ENCODE measurements at regions not wholly inside any gene's neighbourhood (a gene's known extent, or its start where the extent isn't known, plus 50 kb on each side); places are given as distances from the start of the nearest gene placed in this dataset.
A peak's percentile ranks its signal among the peaks of the same experiment; 100 is the strongest.

DNA sequence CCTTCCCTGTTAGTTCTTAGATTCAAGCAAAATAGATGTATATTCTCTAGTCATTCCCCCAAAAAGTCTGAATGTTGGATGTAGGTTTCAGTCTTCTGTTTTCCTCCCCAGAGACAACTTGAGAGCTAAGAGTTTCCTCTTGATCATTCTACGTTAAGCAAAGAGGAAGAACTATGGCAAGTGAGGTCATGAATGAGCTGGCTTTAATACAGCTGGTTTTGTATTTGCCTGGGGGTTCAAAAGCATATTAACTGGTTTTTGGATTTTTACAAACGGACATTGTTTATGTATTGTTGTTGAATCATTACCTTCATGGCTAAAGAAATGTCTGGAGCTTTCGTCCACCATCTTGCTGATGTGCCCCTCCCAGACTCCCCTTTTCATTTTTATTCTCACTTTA is 916.7 kb upstream of the POU3F4 start:
- Histone ChIP-seq H3K4me1 (ENCODE audit: control insufficient read depth, extremely low read depth, insufficient read depth, low read length) (peaks cover 11% of the 10 kb centered on the region), H2AFZ (ENCODE audit: control insufficient read depth, low read length) (peak overlapping the region; percentile 47), H4K20me1 (ENCODE audit: control insufficient read depth, extremely low read depth, insufficient read depth, low read length) (no peaks in the 10 kb centered on the region)

DNA sequence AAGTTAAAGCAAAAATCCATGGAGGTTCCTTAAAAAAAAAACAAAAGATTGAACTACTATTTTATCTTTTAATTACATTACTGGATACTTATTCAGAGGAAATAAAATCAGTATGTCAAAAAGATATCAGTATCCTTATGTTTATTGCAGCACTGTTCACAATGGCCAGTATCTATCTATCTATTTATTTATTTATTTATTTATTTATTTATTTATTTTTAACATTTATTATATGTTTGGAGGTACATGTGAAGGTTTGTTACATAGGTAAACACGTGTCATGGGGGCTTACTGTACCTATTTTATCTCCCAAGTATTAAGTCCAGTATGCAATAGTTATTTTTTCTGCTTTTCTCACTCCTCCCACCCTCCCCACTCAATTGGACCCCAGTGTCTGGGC is 881.1 kb upstream of the POU3F4 start:
- H3K27me3 ChIP-seq (ENCODE audit: control insufficient read depth, extremely low read depth, insufficient read depth, low read length): no peaks in the 10 kb centered on the region
- no peak overlapping the region for H2AFZ ChIP-seq (ENCODE audit: control insufficient read depth, low read length)
- dilution Hi-C loops (cut with MboI; ENCODE audit: extremely low pct_ligation_motif_present, low sequenced_read_pairs): no loop called here
- no peak for FAIRE-seq
- H4K20me1 ChIP-seq (ENCODE audit: control insufficient read depth, extremely low read depth, insufficient read depth, low read length): no peaks in the 10 kb centered on the region
- H3K4me1 ChIP-seq (ENCODE audit: control insufficient read depth, extremely low read depth, insufficient read depth, low read length): no peaks in the 10 kb centered on the region
- no peak overlapping the region for H3K4me3 ChIP-seq (ENCODE audit: control insufficient read depth in 2 of 3, extremely low read depth in 1 of 3, insufficient read depth in 2 of 3, low read depth in 1 of 3, low read length in 3 of 3)
- H3K27ac ChIP-seq (ENCODE audit: control insufficient read depth, insufficient read depth, low read length): no peak overlapping the region
- H3K4me2 ChIP-seq (ENCODE audit: control insufficient read depth, extremely low read depth, insufficient read depth, low read depth, low read length): no peak overlapping the region
- no peaks in the 10 kb centered on the region for H3K36me3 ChIP-seq (ENCODE audit: control insufficient read depth in 2 of 2, extremely low read depth in 1 of 2, insufficient read depth in 2 of 2, low read length in 2 of 2)
- no peaks in the 10 kb centered on the region for H3K9me3 ChIP-seq (ENCODE audit: control insufficient read depth, low read depth, low read length)
- H3K79me2 ChIP-seq (ENCODE audit: control insufficient read depth, insufficient read depth, low read length): no peaks in the 10 kb centered on the region
- DNase-seq (ENCODE audit: low read depth, low spot score): no peak
- H3K9me1 ChIP-seq (ENCODE audit: control insufficient read depth, extremely low read depth, insufficient read depth, low read length): no peaks in the 10 kb centered on the region
- no peak overlapping the region for H3K9ac ChIP-seq (ENCODE audit: control insufficient read depth, extremely low read depth, insufficient read depth, low read length)
- TF ChIP-seq EZH2 (IDR thresholded peaks at IDR 0.05; ENCODE audit: low read length): no peak
- TF ChIP-seq, protein P1, sequence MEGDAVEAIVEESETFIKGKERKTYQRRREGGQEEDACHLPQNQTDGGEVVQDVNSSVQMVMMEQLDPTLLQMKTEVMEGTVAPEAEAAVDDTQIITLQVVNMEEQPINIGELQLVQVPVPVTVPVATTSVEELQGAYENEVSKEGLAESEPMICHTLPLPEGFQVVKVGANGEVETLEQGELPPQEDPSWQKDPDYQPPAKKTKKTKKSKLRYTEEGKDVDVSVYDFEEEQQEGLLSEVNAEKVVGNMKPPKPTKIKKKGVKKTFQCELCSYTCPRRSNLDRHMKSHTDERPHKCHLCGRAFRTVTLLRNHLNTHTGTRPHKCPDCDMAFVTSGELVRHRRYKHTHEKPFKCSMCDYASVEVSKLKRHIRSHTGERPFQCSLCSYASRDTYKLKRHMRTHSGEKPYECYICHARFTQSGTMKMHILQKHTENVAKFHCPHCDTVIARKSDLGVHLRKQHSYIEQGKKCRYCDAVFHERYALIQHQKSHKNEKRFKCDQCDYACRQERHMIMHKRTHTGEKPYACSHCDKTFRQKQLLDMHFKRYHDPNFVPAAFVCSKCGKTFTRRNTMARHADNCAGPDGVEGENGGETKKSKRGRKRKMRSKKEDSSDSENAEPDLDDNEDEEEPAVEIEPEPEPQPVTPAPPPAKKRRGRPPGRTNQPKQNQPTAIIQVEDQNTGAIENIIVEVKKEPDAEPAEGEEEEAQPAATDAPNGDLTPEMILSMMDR (optimal IDR thresholded peaks at IDR 0.05 in 1 of 3, IDR thresholded peaks at IDR 0.05 in 1 of 3, conservative IDR thresholded peaks at IDR 0.05 in 1 of 3; ENCODE audit: extremely low read depth in 1 of 3, insufficient read depth in 2 of 3, low read length in 3 of 3): no peak

More for the DNA sequence above, 916.7 kb upstream of the POU3F4 start:
- no peak for TF ChIP-seq EZH2 (IDR thresholded peaks at IDR 0.05; ENCODE audit: low read length)
- TF ChIP-seq, protein P1 (optimal IDR thresholded peaks at IDR 0.05 in 1 of 3, IDR thresholded peaks at IDR 0.05 in 1 of 3, conservative IDR thresholded peaks at IDR 0.05 in 1 of 3; ENCODE audit: extremely low read depth in 1 of 3, insufficient read depth in 2 of 3, low read length in 3 of 3): no peak
- Histone ChIP-seq H3K27me3 (ENCODE audit: control insufficient read depth, extremely low read depth, insufficient read depth, low read length) (no peaks in the 10 kb centered on the region), H3K27ac (ENCODE audit: control insufficient read depth, insufficient read depth, low read length) (no peak overlapping the region), H3K4me3 (ENCODE audit: control insufficient read depth in 2 of 3, extremely low read depth in 1 of 3, insufficient read depth in 2 of 3, low read depth in 1 of 3, low read length in 3 of 3) (no peak overlapping the region), H3K9me1 (ENCODE audit: control insufficient read depth, extremely low read depth, insufficient read depth, low read length) (no peaks in the 10 kb centered on the region), H3K4me2 (ENCODE audit: control insufficient read depth, extremely low read depth, insufficient read depth, low read depth, low read length) (peak overlapping the region; percentile 20), H3K79me2 (ENCODE audit: control insufficient read depth, insufficient read depth, low read length) (no peaks in the 10 kb centered on the region), H3K9me3 (ENCODE audit: control insufficient read depth, low read depth, low read length) (no peaks in the 10 kb centered on the region), H3K36me3 (ENCODE audit: control insufficient read depth in 2 of 2, extremely low read depth in 1 of 2, insufficient read depth in 2 of 2, low read length in 2 of 2) (no peaks in the 10 kb centered on the region), H3K9ac (ENCODE audit: control insufficient read depth, extremely low read depth, insufficient read depth, low read length) (no peak overlapping the region)
- DNase-seq (ENCODE audit: low read depth, low spot score) (no peak), FAIRE-seq (peak; percentile 70)
- dilution Hi-C loops (cut with MboI; ENCODE audit: extremely low pct_ligation_motif_present, low sequenced_read_pairs): no loop called here
